ENCODE measurements at regions not wholly inside any gene's neighbourhood (a gene's known extent, or its start where the extent isn't known, plus 50 kb on each side); places are given as distances from the start of the nearest gene placed in this dataset.

- no peaks in the 10 kb centered on the region for H3K79me2 ChIP-seq (ENCODE audit: insufficient read depth, low read length)
- no peaks in the 10 kb centered on the region for H3K27me3 ChIP-seq (ENCODE audit: insufficient read depth, low read length)
- H3K4me3 ChIP-seq (ENCODE audit: low read depth, low read length, poor library complexity, severe bottlenecking), result no peak overlapping the region
- H2AFZ ChIP-seq (ENCODE audit: low read length), result no peak overlapping the region
- H3K9me3 ChIP-seq (ENCODE audit: low read length), result no peaks in the 10 kb centered on the region
- no peaks in the 10 kb centered on the region for H3F3A ChIP-seq (ENCODE audit: insufficient read depth, low read length)
- H3K4me2 ChIP-seq (ENCODE audit: low read length), result no peak overlapping the region
- H3K27ac ChIP-seq (ENCODE audit: low read depth, low read length, poor library complexity, severe bottlenecking), result no peak overlapping the region
- no peak for TF ChIP-seq EZH2 (IDR thresholded peaks at IDR 0.05; ENCODE audit: borderline replicate concordance, low read length)
- no peak for TF ChIP-seq CTCF (IDR thresholded peaks at IDR 0.05; ENCODE audit: low read length)
- H3K9me2 ChIP-seq (ENCODE audit: low read depth, low read length), result no peaks in the 10 kb centered on the region
- H3K4me1 ChIP-seq (ENCODE audit: insufficient read depth, low read length, severe bottlenecking), result no peaks in the 10 kb centered on the region
- no peaks in the 10 kb centered on the region for H4K20me1 ChIP-seq (ENCODE audit: insufficient read depth, low read length)
- no peak overlapping the region for H3K9ac ChIP-seq (ENCODE audit: low read length)
- H3K36me3 ChIP-seq (ENCODE audit: insufficient read depth, low read length), result no peaks in the 10 kb centered on the region
Measured at GRCh38 chr1:55600242-55600641, 385.1 kb upstream of the USP24 start.

- H3K9ac ChIP-seq (ENCODE audit: low read length), result no peak overlapping the region
Measured at GRCh38 chr1:55597910-55598309, 382.7 kb upstream of the USP24 start.

GRCh38 chr1:55594701-55595100 is 379.5 kb upstream of the USP24 start:
- Histone ChIP-seq H3K36me3 (ENCODE audit: insufficient read depth, low read length) (no peaks in the 10 kb centered on the region), H3K4me2 (ENCODE audit: low read length) (no peak overlapping the region), H3K79me2 (ENCODE audit: insufficient read depth, low read length) (no peaks in the 10 kb centered on the region), H3K9ac (ENCODE audit: low read length) (no peak overlapping the region), H3K9me3 (ENCODE audit: low read length) (no peaks in the 10 kb centered on the region), H3F3A (ENCODE audit: insufficient read depth, low read length) (no peaks in the 10 kb centered on the region), H3K27me3 (ENCODE audit: insufficient read depth, low read length) (no peaks in the 10 kb centered on the region), H3K27ac (ENCODE audit: low read depth, low read length, poor library complexity, severe bottlenecking) (no peak overlapping the region), H3K4me3 (ENCODE audit: low read depth, low read length, poor library complexity, severe bottlenecking) (no peak overlapping the region), H2AFZ (ENCODE audit: low read length) (no peak overlapping the region), H3K9me2 (ENCODE audit: low read depth, low read length) (no peaks in the 10 kb centered on the region), H4K20me1 (ENCODE audit: insufficient read depth, low read length) (no peaks in the 10 kb centered on the region), H3K4me1 (ENCODE audit: insufficient read depth, low read length, severe bottlenecking) (no peaks in the 10 kb centered on the region)
- no peak for TF ChIP-seq EZH2 (IDR thresholded peaks at IDR 0.05; ENCODE audit: borderline replicate concordance, low read length)
- no peak for TF ChIP-seq CTCF (IDR thresholded peaks at IDR 0.05; ENCODE audit: low read length)

More at GRCh38 chr1:55597910-55598309, 382.7 kb upstream of the USP24 start:
- H3F3A ChIP-seq (ENCODE audit: insufficient read depth, low read length), result no peaks in the 10 kb centered on the region
- no peak overlapping the region for H3K27ac ChIP-seq (ENCODE audit: low read depth, low read length, poor library complexity, severe bottlenecking)
- no peaks in the 10 kb centered on the region for H3K36me3 ChIP-seq (ENCODE audit: insufficient read depth, low read length)
- no peaks in the 10 kb centered on the region for H3K27me3 ChIP-seq (ENCODE audit: insufficient read depth, low read length)
- TF ChIP-seq CTCF (IDR thresholded peaks at IDR 0.05; ENCODE audit: low read length) (no peak), EZH2 (IDR thresholded peaks at IDR 0.05; ENCODE audit: borderline replicate concordance, low read length) (no peak)
- H3K4me1 ChIP-seq (ENCODE audit: insufficient read depth, low read length, severe bottlenecking), result no peaks in the 10 kb centered on the region
- H3K79me2 ChIP-seq (ENCODE audit: insufficient read depth, low read length), result no peaks in the 10 kb centered on the region
- no peak overlapping the region for H2AFZ ChIP-seq (ENCODE audit: low read length)
- H4K20me1 ChIP-seq (ENCODE audit: insufficient read depth, low read length), result no peaks in the 10 kb centered on the region
- H3K9me3 ChIP-seq (ENCODE audit: low read length), result no peaks in the 10 kb centered on the region
- H3K9me2 ChIP-seq (ENCODE audit: low read depth, low read length), result no peaks in the 10 kb centered on the region
- no peak overlapping the region for H3K4me2 ChIP-seq (ENCODE audit: low read length)
- H3K4me3 ChIP-seq (ENCODE audit: low read depth, low read length, poor library complexity, severe bottlenecking), result no peak overlapping the region
